ENCODE measurements at regions not wholly inside any gene's neighbourhood (a gene's known extent, or its start where the extent isn't known, plus 50 kb on each side); places are given as distances from the start of the nearest gene placed in this dataset.
"Not testable (repeated sequence)": the region's sequence is repeated elsewhere in the genome, so short reads cannot be mapped to it uniquely, and the experiment has no call there.

- FAIRE-seq (no peak), DNase-seq (ENCODE audit: extremely low spot score, insufficient read length, low read depth) (no peak)
These were observed 174.8 kb downstream of the ENC1 start for GRCh38 chr5:74465724-74466123.

- FAIRE-seq (no peak), DNase-seq (ENCODE audit: extremely low spot score, insufficient read length, low read depth) (no peak)
These were observed 175.9 kb downstream of the ENC1 start for GRCh38 chr5:74464512-74465209.

DNA sequence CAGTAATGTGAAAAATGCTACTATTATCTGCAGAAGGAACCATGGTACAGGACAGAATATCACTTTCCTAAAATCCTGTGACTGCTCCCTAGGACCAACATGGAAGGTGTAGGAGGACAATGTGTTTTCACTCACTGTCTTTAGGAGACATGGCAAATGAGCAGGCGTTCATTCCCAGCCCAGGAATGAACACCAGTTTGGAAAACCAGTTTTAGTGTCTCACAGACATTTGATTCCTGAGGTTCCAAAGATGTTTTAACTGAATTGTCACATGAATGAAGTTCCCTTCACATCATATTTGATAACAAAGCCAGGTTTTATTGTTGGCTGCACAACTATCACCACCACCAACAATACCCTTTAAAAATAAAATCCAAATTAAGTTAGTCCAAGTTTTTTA, 178.2 kb downstream of the ENC1 start:
- FAIRE-seq (no peak), DNase-seq (ENCODE audit: extremely low spot score, insufficient read length, low read depth) (no peak)

GRCh38 chr5:74461251-74461650, 179.3 kb downstream of the ENC1 start:
- no peak for FAIRE-seq
- no peak for DNase-seq (ENCODE audit: extremely low spot score, insufficient read length, low read depth)

DNA sequence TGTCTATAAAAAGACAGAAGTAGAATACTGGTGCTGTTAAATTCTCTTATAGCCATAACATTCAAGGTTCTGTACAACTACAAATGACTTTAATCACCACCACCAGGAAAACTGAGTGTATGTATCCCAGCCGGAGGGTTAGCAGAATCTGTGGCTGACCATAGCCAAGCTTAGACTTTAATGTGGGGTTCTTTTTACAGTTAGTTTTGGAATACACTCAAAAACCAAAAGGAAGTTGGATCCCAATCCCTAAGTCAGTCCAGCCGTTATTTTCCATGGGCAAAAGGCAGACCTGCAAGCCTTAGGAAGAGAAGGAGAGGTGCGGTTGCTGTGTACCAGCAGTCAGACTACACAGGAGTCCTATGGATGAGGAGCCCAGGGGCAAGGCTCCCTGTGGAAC, 179.8 kb downstream of the ENC1 start:
- FAIRE-seq (no peak), DNase-seq (ENCODE audit: extremely low spot score, insufficient read length, low read depth) (no peak)

GRCh38 chr5:74459984-74460383, 180.5 kb downstream of the ENC1 start:
- DNase-seq (ENCODE audit: extremely low spot score, insufficient read length, low read depth) (no peak), FAIRE-seq (no peak)

DNA sequence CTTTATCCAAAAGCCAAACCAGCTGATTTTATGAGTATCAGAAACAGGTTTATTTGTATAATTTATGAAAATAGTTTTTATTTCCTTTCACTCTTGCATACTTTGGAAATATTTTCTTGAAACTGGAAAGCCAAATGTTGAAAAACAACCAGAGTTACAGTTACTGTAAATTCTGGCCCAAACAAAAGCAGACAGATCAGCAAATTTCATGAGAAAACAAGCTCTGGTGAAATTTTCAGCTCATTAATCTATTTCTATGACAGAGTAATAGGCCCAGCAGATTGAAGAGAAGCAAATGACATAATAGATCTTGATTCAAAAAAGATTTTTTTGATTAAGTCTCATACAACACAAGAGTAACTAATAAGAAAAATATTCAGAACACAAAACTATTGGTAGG, 182.7 kb downstream of the ENC1 start:
- DNase-seq (ENCODE audit: extremely low spot score, insufficient read length, low read depth), result no peak
- no peak for FAIRE-seq

DNA sequence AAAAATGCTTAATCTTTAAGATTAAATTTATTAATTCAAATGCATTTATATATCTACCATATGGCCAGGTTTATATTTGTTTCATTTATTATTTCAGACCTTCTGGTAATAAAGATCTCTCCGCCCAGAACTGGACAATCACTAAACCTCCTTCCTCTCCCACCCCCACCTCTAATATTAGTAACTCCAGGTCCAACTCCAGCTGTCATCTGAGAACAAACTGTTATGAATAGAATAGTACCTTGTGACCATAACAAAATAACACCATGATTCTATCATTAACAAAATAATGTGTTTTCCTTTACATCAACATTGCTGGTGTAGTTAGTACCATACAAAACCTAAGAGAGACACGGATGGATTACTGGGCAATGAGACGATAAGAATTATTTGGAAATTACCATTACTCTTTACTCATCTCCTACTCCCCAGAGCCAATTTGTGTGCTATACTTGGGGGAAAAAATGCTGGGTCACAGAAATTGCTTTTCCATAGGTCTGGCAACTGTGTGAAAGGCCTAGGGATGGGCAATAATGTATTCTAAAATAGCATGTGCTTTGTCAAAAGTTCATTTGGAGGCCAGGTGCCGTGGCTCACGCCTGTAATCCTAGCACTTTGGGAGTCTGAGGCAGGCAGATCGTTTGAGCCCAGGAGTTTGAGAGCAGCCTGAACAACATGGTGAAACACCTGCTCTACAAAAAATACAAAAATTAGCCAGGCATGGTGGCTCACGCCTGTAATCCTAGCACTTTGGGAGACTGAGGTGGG, 186.1 kb downstream of the ENC1 start:
- FAIRE-seq, result no peak
- no peak for DNase-seq (ENCODE audit: extremely low spot score, insufficient read length, low read depth)

DNA sequence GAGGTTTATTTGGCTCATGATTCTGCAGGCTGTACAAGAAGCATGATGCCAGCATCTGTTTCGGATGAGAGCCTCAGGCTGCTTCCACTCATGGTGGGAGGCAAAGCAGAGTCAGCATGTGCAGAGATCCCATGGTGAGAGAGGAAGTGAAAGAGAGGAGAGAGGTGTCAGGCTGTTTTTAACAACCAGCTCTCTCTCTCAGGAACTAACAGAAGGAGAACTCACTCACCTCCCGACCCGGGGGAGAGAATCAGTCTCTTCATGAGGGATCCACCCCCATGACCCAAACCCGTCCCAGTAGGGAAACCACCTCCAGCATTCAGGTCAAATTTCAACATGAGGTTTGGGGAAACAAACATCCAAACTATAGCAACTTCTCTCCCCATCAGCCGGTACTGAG, 187.7 kb downstream of the ENC1 start:
- DNase-seq (ENCODE audit: extremely low spot score, insufficient read length, low read depth) (no peak), FAIRE-seq (no peak)

DNA sequence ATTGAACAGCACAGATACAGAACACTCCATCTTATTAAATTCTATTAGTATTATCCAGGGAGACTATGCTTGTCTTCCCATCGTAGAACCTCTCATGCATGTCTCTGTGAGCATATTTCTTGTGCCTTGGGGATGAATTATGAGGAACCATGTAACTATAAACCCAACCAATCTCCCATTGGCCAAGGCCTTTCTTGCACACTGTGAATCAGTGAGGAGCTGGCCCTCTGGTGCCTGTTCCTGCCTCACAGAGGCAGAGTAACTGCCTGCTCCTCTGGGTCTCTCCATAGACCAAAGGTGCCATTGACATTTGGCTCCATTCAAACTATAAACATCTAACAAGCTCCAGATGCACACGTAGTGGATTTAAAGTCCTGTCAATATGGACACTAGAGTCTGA, 190.4 kb downstream of the ENC1 start:
- DNase-seq (ENCODE audit: extremely low spot score, insufficient read length, low read depth), result no peak
- FAIRE-seq, result no peak

- DNase-seq (ENCODE audit: extremely low spot score, insufficient read length, low read depth) (no peak), FAIRE-seq (no peak)
These were observed 193.7 kb downstream of the ENC1 start for GRCh38 chr5:74446725-74447241.

- no peak for FAIRE-seq
- DNase-seq (ENCODE audit: extremely low spot score, insufficient read length, low read depth), result no peak
These were observed 198.1 kb downstream of the ENC1 start for GRCh38 chr5:74442466-74442865.

DNA sequence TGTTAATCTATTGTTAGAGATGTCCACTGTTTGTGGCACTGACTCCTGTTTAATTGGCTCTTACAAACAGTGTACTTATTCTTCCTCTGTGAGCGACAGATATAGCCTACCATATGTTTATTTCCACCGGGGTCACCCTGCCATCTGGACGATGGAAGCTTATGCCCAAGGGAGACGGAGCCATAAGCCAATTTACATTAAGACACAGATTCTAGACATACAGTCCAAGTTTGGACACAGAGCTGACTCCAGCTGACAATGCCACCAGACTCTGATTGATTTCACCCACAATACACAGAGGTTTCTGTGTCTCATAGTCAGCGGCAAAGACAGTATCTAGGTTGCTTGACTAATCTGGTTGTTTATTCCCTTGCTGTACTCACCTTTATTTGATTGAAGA, 198.9 kb downstream of the ENC1 start:
- FAIRE-seq (no peak), DNase-seq (ENCODE audit: extremely low spot score, insufficient read length, low read depth) (no peak)

DNA sequence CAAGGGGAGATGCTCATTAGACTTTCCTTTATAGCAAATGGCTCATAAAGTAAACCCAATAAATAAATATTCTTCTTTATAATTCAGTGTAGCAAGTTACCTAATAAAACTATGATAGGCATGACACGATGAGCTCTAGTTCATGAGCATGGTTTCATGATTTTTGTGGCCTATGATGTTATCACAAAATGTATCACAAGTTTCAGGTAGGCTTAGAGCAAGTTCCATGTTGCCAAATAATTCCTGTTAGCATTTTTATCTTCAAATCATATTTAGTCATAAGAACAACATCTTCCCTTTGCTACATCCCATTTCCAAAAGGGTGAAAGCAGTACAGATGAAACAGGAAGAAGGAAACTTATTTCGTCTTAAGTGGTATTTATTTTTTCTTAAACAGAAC, 200.2 kb downstream of the ENC1 start:
- FAIRE-seq (no peak), DNase-seq (ENCODE audit: extremely low spot score, insufficient read length, low read depth) (no peak)

GRCh38 chr5:74437870-74438269, 202.7 kb downstream of the ENC1 start:
- not testable (repeated sequence) for DNase-seq (ENCODE audit: extremely low spot score, insufficient read length, low read depth); FAIRE-seq

- FAIRE-seq, result no peak
- DNase-seq (ENCODE audit: extremely low spot score, insufficient read length, low read depth), result no peak
These were observed 206.4 kb downstream of the ENC1 start for GRCh38 chr5:74433896-74434829.

DNA sequence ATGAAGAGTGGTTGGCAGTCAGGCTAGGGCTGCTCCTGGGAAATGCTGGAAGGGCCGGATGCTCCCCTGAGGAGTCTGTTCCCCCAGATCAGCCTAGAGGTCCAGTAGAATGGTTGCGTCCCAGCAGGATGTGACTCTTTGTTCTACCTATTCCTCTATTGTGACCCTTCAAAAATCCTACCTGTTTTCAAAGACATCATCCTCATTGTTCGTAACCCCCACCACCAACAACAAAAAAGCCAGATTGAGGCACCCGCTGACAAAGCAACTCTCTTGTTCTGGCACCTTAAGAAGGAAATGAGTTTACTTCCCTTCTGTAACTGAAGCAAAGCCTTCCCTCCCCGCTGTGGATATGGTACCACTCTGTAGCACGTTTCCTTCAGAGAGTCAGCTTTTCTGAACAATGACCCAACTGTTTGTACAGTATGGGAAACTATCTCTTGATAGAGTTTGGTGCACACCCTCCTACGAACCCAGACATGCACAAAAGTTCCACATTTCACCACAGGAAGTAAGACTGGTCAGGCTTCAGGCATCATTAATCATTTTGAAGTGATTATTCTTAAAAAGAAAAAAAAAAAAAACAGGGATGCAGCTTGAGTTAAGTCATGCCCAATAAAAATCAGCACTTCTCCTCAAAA, 207.2 kb downstream of the ENC1 start:
- DNase-seq (ENCODE audit: extremely low spot score, insufficient read length, low read depth), result peak; percentile 23
- FAIRE-seq, result peak; percentile 64

- FAIRE-seq (no peak), DNase-seq (ENCODE audit: extremely low spot score, insufficient read length, low read depth) (no peak)
These were observed 207.8 kb downstream of the ENC1 start for GRCh38 chr5:74432721-74433120.

DNA sequence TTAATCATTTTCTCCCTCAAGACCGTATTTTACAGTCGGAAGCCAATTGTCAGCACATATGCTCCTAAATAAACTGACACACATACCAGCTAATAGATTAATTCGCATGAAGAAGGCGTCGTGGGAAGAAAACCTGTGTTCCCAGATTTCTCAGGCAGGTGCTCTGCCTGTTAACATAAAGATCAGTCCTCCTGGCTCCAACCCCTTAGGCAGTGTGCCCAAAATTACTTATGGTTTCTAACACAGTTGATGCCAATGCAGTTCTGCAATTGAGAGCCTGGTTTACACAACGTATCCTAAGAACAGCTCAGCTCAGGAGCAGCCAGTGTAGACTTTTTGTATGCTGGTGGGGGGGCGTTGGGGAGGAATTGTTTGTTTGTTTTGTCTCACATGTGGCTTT, 208.3 kb downstream of the ENC1 start:
- DNase-seq (ENCODE audit: extremely low spot score, insufficient read length, low read depth), result no peak
- no peak for FAIRE-seq

DNA sequence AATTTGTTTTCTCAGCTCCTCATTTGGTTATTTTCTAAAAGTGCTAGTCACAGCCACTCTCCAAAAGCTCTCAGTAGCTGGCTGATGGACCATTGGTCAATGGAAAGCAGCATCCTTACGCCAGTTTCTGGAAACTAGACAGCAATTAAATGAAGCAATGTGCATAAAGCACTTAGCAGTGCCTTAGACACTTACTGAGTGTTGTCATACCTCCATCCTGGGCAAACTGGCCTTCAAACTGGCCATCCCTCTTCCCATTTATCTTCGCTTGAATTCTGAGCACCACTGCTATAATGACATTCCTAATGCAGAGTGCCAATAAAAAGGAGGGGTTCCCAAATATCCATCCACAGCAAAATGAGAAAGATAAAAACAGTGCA, 209.2 kb downstream of the ENC1 start:
- FAIRE-seq (no peak), DNase-seq (ENCODE audit: extremely low spot score, insufficient read length, low read depth) (no peak)
